Gastrocnemius medialis (tissue), 4 donors: ENCODE measurements at regions not wholly inside any gene's neighbourhood (a gene's known extent, or its start where the extent isn't known, plus 50 kb on each side); places are given as distances from the start of the nearest gene placed in this dataset.

Experiments used
- POLR2A ChIP-seq, 2 donors: fragments of 450-650 bp; IDR thresholded peaks; one replicate each; pipeline ENCODE4 v1.6.1; 2017; ENCODE audit warnings: antibody characterized with exemption in 2 of 2, mild to moderate bottlenecking in 2 of 2, moderate library complexity in 2 of 2
- TF ChIP-seq, protein P1 (sequence below), 5 experiments: fragments of 450-650 bp in 3 of 5; fragments of 200-600 bp in 2 of 5; sonication (generic) in 2 of 5; IDR thresholded peaks in 4 of 5; conservative IDR thresholded peaks in 1 of 5; 1 replicate in 4 of 5; 2 replicates in 1 of 5; pipeline ENCODE4 v1.5.1; 2016 to 2019; ENCODE audit warnings: antibody characterized with exemption in 5 of 5, mild to moderate bottlenecking in 3 of 5, moderate library complexity in 3 of 5

DNA sequence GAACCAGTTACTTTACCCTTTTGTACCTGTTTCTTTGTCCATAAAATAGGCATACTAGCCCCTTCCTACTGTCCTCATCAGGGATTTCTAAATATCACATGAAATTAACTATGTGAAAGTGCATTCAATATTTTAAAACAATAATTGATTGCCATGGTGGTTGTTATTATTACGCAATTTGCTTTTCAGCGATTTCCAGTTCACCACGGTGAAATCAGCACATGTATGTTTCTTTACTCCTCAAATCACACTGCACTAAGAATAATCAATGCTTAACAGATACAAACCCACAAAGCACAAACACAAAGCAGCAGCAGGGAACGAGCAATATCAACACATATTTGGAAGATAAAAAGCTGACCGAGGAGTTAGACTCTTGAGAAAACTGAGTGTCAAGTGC, 371.3 kb upstream of the NOCT start:
- TF ChIP-seq, protein P1, sequence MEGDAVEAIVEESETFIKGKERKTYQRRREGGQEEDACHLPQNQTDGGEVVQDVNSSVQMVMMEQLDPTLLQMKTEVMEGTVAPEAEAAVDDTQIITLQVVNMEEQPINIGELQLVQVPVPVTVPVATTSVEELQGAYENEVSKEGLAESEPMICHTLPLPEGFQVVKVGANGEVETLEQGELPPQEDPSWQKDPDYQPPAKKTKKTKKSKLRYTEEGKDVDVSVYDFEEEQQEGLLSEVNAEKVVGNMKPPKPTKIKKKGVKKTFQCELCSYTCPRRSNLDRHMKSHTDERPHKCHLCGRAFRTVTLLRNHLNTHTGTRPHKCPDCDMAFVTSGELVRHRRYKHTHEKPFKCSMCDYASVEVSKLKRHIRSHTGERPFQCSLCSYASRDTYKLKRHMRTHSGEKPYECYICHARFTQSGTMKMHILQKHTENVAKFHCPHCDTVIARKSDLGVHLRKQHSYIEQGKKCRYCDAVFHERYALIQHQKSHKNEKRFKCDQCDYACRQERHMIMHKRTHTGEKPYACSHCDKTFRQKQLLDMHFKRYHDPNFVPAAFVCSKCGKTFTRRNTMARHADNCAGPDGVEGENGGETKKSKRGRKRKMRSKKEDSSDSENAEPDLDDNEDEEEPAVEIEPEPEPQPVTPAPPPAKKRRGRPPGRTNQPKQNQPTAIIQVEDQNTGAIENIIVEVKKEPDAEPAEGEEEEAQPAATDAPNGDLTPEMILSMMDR (IDR thresholded peaks at IDR 0.05 in 4 of 5, conservative IDR thresholded peaks at IDR 0.05 in 1 of 5), result no peak
- TF ChIP-seq POLR2A (IDR thresholded peaks at IDR 0.05), result no peak
